Activated naive CD8-positive, alpha-beta T cell treated with anti-CD3 and anti-CD28 coated beads, Interleukin-2, amount 50 U/mL, for 16 hours (primary cell): ENCODE measurements at regions not wholly inside any gene's neighbourhood (a gene's known extent, or its start where the extent isn't known, plus 50 kb on each side); places are given as distances from the start of the nearest gene placed in this dataset.
"Not testable (repeated sequence)": the region's sequence is repeated elsewhere in the genome, so short reads cannot be mapped to it uniquely, and the experiment has no call there.

Experiments
- DNase-seq: peaks from one replicate; pipeline ENCODE4 v3.0.0-alpha.2; 2020; ENCODE audit warnings: low read depth, low spot score

DNA sequence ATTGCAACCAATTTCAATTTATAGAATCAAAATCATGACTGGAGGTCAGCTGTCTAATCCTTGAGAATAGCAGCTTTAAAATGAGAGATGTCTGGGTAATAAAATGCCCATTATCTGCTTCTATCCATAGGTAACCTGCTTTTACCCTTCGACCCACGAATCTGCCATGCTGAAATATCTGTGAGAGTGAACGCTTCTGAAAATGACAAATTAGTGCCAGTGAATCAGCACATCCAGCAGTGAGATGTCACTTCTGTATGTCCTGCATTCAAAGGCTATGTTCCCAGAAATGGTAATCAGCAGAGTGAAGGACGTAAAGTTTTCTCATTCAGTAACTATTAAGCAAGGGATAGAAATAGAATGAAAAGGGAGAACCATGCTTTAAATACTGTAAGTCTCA lies 532.4 kb upstream of the ITGA1 start:
- no peak for DNase-seq

DNA sequence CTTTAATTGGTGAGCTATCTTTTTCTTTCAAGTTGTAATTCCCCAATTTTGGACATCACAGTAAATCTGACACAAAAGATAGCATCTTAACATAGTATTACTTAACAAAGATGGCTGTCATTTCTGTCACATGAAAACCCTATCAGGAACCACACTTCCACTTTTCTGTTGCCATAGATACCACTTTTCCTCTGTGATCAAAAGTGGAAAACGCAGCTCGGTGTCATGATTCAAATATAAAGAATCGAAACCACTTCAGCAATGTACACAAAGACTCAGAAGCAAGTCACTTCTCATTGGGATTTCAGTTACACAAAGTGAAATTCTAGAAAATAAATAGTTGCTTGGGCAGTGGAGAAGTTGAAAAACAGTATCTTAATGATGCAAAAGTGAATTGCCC lies 524.9 kb upstream of the ITGA1 start:
- no peak for DNase-seq

DNA sequence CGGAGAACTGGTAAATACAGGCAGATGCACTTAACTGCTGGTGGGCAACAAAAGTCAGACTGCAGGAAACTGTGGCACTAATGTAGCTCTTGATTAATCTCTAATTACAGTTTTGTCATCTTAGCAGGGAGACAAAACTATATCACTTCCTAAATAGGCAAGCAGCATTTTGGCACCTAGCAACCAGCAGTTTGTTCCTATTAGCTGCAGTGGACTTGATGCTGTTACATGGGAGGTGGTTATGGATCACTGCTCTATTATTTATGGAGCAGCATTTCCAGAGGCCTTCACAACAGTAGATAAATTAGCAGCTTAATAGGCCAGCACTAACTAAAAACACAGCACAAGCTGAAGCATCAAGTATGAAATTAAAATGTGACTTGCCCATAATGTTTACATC lies 518.3 kb upstream of the ITGA1 start:
- no peak for DNase-seq

DNA sequence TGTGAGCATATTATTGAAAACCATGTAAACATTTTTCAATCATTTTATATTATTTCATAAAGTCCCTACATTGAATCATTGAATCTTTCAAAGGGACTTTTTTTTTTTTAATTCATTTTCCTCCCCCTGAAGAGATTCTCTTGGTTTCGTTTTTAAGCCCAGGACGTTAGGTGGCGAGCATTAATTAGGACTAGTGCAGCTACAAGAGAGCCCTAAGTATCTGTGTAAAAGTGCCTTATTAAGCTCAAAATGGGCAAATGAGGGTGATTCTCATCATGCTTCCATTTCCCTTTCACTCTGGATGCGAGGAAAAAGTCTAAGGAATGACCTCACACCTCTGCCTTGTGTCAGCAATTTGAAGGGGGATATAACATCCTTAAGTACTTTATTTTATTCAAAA lies 517.9 kb upstream of the ITGA1 start:
- DNase-seq, result no peak

DNA sequence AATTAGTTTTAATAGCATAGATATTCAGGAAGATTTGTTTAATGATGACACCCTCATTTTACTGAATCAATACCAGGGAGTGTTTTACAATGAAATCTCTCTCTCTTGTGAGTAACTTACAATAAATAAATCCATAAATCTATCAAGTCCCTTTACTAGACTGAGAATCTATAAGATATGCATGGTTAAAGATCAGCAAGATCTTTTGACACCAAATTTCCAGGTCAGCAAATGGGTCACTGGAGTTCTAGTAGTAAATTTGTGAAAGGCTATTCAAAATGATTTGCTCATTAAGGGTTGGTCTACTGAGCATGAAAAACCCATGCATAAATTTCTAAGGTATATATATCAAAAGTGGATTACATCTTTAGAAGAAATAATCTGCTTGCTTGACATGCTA lies 512.1 kb upstream of the ITGA1 start:
- DNase-seq, result no peak

DNA sequence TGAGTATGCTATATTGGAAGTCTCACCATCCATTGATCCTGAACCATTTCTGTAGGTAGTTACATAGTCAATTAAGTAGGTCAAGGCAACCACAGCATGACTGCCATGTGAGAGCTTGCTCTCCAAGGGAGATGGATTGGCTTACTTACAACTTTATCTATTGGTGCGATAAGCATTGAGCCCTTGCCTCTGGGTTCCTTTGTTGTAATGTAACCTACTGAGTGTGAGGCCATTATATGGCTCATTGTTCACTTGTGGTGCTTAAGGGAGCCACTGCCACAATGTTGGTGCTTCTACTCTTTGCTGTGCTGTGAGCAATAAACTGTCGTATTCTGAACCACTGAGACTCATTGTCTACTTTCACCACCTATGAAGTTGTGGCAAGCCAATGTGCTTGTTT lies 510.6 kb upstream of the ITGA1 start:
- DNase-seq, result no peak

DNA sequence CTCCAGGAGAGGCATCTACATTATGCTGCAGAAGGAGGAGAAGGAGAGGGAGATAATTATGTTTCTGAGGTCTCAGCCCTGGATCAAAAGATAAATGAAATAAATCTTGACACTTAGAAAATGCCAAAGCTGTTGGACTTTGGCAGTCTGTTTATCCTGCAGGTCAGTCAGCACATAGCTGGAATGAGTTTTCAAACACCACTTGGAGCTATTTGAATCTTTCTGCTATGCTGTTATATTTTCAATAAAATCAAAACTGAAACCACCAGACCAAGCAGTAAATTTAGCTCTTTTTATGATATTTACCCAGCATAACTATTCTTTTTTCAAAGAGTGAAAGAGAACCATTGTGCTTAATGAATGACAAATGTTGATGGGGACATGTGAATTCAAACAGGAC lies 505.1 kb upstream of the ITGA1 start:
- no peak for DNase-seq

DNA sequence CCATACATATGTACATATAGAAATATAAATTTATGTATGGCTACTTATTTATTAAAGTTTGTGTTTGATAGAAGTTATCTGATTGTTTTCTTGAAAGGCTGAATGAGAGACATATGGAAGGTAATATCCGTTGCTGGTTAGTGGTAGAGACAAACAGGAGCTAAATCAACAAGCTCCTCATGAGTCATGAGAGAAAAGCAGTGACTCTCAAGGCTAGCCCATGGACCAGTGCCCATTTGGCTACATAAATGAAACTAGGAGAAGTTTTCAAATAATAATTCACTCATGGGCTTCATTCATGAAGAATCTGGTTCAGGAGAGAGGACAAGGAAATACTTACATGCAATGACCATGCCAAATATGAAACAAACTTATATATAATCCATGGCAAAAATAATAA lies 504.5 kb upstream of the ITGA1 start:
- DNase-seq, result no peak

DNA sequence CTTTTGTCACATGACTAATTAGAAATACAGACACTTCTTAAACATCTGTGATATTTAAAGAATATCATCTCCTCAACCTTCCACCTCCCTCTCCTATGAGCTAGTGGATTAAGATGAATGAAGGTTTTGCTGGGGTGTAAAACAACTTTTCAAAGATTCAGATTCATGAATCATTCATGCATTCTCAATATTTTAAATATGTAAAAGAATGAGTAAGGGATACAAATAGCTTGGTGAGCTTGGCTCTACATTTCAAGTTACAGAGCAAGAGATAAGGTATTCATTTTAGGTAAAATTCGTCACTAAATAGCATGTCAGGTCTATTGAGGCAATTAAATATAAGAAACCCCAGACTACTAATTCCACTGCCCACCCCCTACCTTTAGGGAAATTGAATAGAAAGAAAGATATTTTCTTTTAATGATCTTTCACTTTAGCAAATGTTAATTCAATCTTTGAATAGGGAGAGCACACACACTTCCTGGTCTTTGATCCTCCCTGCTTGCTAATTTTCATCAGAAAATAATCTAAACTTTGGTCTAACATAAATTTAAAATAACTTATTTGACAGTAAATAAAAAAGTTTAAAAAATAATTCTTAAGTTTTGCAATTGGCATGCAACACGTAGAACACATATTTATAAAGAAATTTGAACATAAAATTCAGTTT lies 486.9 kb upstream of the ITGA1 start:
- no peak for DNase-seq

DNA sequence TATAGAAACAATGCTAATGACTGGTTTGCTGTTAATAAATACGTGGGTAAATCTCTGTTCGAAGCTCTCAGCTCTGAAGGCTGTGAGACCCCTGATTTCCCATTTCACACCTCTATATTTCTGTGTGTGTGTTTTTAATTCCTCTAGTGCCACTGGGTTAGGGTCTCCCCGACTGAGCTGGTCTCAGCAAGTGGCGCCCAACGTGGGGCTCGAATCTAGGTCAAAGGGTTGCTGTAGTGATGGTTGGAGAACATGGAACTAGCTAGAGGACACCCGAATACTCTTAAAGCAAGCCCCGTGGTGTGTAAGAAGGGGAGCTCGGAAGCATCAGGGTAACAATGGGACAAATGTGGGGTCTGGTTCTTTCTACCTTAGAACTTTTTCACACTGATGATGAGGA lies 482.9 kb upstream of the ITGA1 start:
- DNase-seq, result not testable (repeated sequence)

DNA sequence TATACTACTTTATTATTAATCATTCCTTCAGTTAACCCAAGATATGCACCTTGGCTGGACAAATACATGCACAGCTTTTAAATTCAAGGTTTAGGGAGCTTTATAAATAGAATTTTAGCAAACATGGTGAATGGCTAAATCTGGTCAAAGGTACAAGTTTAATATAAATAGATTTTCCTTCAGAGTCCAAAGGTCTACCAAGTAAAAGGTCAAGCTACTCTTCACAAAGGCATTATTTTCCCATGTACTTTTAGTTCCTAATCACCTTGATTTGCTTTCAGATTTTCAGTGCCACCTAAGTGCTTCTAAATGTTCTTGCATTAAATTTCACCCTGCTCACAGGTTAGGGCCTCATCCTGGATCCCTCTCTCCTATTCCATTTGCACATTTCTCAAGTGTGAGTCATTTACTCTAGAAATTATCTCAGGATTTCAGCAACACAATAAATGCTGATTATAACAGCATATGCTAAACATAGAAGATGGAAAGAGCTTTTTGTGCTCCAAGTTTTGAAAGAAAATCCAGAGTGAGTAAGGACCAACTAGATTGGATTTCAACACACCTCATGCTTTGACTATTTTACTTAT lies 459.4 kb upstream of the ITGA1 start:
- DNase-seq, result no peak

DNA sequence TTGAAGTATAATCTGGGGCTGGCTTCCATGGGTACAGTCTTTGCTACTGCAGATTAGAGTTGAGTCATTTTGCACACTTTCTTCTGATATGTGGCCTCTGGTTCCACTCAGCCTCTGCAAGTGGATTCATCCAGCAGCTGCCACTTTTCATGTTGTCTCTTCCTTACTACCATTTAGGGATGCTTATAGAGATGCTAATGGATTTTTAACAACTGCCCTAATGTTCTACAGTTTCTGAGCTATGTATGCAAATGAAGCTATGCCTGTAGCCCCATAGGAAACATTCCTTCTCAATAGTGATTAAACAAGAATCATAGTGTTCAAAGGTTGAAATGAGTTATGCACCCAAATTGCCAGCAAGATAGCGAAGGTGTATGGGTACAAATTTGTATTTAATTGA lies 456.0 kb upstream of the ITGA1 start:
- DNase-seq, result no peak

DNA sequence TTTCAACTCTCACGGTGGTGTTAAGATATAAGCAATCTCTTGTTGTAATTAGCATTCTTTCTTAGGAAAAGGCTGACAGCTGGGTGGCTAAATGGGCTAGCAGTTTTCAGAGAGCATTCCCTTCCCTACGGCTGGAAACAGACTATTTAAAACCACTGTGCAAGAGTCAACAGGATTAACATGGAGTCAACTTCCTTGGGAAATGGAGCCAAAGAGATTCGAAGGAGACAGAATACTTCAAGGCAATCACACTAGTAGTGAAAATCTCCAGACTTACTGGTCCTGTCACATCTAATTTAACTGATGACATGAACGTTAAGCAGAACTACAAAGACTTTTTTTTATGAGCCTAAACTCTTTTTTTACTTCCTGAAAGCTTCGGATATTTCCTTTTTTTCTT lies 453.3 kb upstream of the ITGA1 start:
- DNase-seq, result no peak

DNA sequence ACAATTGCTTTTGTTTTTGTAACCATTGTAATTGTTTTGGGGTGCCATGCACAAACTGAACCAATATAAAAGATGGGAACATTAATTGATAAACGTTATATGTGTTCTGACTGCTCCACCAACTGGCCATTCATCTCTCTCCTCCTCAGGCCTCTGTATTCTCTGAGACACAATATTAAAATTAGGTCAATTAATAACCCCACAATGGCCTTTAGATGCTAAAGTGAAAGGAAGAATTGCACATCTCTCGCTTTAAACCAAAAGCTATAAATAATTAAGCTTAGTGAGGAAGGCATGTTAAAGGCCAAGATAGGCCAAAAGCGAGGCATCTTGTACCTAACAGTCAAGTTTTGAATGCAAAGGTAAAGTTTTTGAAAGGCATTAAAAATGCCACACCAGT lies 448.4 kb upstream of the ITGA1 start:
- DNase-seq, result no peak

DNA sequence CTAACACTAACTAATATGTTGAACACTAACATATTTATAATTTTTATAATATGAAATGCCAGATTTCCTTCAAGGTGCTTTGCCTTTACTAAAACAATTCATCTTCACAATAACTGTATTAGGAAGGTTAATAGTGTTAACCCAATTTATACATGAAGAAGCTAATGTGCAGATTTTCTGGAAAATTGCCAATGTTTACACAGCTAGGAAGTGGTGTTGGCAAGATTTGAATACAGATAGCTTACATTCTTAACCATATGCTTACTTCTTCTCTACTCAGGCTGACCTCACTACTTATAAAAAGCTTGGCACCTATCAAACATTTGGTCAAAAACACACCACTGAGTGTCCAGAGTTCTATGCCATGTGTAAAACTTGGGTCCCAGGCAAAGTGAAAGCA lies 445.4 kb upstream of the ITGA1 start:
- DNase-seq, result no peak

DNA sequence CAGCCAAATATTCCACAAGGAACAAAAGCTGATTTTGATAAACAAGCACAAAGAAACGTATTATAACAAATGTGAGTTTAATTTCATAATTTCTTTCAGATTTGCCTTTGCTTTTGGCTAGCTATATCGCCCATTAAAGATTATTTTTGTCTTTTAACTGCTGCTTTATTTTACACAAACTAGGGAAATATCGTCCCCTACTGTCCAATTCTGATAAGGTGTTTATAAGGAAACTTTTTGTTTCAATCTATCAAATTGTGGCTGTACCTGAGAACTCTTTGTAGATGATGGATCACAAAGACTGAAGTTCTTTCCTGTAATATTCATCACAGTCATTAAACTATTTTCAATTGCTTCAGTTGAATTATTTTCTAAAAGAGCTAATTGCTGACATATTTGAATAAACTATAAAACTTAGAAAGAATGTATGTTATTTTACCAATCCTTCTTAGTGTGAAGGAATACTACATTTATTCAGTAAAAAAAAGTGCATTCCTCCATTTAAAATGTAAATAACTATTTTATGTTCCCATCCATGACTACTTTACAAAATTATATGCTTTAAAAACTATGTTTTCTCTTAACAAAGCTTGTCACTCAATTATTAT lies 431.3 kb upstream of the ITGA1 start:
- no peak for DNase-seq

DNA sequence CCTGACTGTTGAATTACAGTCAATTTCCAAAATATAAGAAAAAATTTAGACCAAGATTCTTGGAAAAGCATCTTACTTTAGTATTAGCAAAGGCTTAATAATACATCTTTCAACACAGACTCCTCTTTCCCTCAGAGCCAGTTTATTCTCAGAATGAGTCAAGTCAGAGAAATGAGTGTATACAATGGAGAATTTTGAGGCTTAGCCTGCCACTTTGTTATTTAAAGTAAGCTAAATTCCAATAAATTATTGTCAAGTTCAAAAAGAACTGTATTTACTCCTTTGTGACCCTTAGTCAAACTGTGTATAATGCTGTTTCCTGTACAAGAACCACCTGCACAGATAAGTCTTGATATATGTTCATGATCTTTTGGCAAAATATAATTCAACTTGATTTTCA lies 428.5 kb upstream of the ITGA1 start:
- no peak for DNase-seq

DNA sequence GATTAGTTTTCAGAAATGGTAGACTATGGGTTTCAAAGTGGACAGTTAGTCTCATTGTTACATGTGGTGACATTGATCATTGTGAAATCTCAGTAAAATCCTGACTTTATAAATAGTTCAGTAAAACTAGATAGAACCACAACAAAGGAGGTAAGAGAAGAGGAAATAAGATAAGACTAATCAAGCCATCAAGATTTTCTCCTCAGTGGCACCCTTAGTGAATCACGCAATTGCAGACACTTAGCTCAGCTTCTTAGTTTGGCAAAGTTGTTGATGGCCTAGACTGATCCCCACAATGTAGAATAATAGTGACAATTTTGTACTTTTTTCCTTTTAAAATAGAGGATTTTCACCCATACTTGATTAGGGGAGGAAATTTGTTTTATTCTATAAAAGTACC lies 426.7 kb upstream of the ITGA1 start:
- no peak for DNase-seq

DNA sequence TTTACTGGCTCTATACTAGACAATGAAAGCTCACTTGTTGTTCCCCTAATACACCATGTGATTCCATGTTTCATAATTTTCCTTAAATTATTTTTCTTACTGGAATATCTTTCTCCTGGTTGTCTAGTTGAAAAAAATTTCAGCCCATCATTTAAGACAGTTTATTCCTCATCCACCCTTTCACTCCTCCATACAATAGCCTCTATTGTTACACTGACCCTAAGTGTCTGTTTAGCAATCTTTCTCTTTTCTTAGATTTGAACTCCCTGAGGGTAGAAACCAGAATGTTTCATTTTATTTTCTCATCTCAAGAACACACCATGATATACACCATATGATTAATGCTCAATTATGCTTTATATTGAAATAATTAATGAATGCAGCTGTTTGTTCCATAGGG lies 413.4 kb upstream of the ITGA1 start:
- DNase-seq, result no peak

DNA sequence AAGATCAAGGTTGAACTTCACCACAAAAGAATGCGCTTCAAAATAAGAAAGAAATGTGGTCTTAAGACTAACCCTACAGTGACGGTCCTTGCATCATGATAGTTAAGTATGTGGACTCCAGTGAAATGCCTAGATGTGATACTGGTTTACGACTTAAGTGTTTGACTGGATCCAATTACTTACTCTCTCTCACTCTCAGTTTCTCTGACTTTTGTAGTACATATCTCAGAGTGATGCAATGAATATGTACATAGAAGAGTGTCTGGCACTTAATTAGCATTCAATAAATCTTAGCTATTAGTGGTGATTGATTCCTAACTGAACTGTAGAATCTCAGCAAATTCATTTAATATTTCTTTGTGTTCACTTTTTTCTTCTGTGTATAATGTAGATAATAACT lies 411.7 kb upstream of the ITGA1 start:
- no peak for DNase-seq

DNA sequence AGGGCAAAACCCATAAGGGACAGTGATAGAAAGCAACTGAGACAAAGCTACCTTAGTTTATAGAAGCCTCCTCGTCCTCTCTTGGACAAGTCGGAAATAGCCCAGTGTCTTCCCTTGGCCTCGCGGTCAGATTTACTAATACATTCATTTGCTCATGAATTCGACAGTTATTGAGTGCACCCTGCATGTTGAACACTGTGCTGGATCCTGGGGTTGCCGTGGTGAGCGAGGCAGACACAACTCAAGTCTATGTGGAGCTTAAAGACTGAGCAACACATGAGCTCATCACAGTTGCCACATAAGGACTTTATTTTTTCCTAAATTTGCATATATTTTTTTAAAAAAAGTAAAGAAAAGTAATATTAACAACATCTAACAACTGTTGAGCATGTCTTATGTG lies 411.1 kb upstream of the ITGA1 start:
- no peak for DNase-seq

DNA sequence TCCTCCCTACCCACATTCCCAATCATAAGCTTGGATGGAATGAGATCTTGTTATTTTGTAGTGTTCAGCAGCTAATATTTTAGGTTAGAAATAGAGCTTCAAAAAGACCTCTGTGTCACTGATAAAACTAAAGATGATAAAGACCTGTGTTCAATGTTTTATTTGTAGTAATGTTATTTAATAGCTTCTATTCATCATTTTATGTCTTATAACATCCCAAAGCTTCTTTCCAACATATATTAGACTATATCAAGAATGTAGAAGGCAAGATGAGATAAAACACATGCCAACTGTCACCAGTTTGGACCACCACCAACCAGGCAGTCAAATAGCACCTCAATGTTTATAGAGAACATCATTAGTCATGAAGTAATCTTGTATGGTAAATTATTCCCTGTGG lies 409.5 kb upstream of the ITGA1 start:
- DNase-seq, result no peak

DNA sequence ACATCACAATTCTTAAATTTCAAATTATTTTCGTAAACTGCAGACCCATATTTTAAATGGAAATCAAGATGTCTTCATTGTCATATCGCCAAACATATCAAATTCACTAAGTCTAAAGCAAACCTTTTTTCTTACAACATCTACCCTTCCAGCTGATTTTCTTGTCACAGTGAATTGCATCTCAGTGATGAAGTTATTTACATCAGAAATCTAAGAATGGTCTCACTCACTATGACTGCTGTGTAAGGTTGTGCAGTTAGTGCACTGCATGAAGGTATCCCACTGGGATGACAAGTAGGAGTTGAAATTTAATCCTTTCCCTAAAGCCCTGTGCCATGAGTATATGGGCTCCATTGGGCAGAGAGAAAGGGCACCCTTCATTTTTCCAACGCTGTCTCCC lies 399.4 kb upstream of the ITGA1 start:
- DNase-seq, result no peak

DNA sequence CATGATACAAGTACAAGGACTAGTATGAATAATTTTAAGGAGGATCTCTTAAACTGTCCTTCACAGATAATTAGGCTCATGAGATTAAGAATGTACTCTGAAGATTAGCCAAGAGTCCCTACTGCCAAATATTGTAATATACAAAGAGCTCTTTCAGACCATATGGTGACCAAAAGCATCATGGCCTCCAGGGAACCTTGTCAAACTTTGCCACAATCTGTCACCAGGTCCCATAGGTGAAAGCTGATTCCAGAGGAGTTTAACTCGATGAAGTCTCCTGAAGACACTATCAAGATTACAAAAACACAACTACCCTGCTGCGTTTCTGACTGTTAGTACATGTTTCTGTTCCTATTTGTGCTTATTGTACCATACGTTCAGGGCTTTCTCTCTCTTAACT lies 395.4 kb upstream of the ITGA1 start:
- no peak for DNase-seq
